SK-N-SH treated with all-trans-retinoic acid at 6 μM for 48 hours (cell line): ENCODE measurements at regions not wholly inside any gene's neighbourhood (a gene's known extent, or its start where the extent isn't known, plus 50 kb on each side); places are given as distances from the start of the nearest gene placed in this dataset.

Source experiments
- ATAC-seq: fragments of 200-7000 bp; cut with Tn5 transposase; 3 replicates; pipeline ENCODE4 v1.9.1; 2020; ENCODE audit warnings: mild to moderate bottlenecking, moderate library complexity
- ARNTL ChIP-seq: fragments of 450-650 bp; formaldehyde crosslinking; IDR thresholded peaks from 2 replicates; pipeline ENCODE4 v1.5.0; 2020; ENCODE audit warnings: low read depth, mild to moderate bottlenecking, moderate library complexity, borderline replicate concordance
- BACH2 ChIP-seq: fragments of 250-450 bp; sonication (Bioruptor Pico); IDR thresholded peaks from 2 replicates; pipeline ENCODE4 v1.9.0; 2021; ENCODE audit warnings: mild to moderate bottlenecking, borderline replicate concordance
- CREB5 ChIP-seq: fragments of 250-450 bp; sonication (Bioruptor Pico); IDR thresholded peaks from 2 replicates; pipeline ENCODE4 v1.5.1; 2020; ENCODE audit warnings: low read depth, mild to moderate bottlenecking, moderate library complexity
- CSRNP3 ChIP-seq: fragments of 250-450 bp; sonication (Bioruptor Pico); IDR thresholded peaks from 2 replicates; pipeline ENCODE4 v1.5.1; 2021; ENCODE audit warnings: mild to moderate bottlenecking, moderate library complexity
- ESRRG ChIP-seq: fragments of 250-450 bp; sonication (Bioruptor Pico); IDR thresholded peaks from 2 replicates; pipeline ENCODE4 v1.6.1; 2021; ENCODE audit warnings: mild to moderate bottlenecking
- GLIS3 ChIP-seq: fragments of 250-450 bp; sonication (Bioruptor Pico); IDR thresholded peaks from 2 replicates; pipeline ENCODE4 v1.5.0; 2020; ENCODE audit warnings: mild to moderate bottlenecking, moderate library complexity
- ISL1 ChIP-seq: fragments of 250-450 bp; sonication (Bioruptor Pico); IDR thresholded peaks from 2 replicates; pipeline ENCODE4 v2.1.2; 2022; ENCODE audit warnings: mild to moderate bottlenecking, moderate library complexity
- OSR1 ChIP-seq: fragments of 250-450 bp; sonication (Bioruptor Pico); IDR thresholded peaks from 2 replicates; pipeline ENCODE4 v1.8.0; 2022; ENCODE audit warnings: moderate library complexity, mild to moderate bottlenecking, inconsistent platforms
- PATZ1 ChIP-seq: fragments of 250-450 bp; sonication (Bioruptor Pico); IDR thresholded peaks from 2 replicates; pipeline ENCODE4 v1.8.0; 2020; ENCODE audit warnings: mild to moderate bottlenecking, moderate library complexity, borderline replicate concordance
- PPARA ChIP-seq: fragments of 250-450 bp; sonication (Bioruptor Pico); IDR thresholded peaks from 2 replicates; pipeline ENCODE4 v1.5.0; 2020; ENCODE audit warnings: mild to moderate bottlenecking, borderline replicate concordance
- RARB ChIP-seq: fragments of 250-450 bp; sonication (Bioruptor Pico); IDR thresholded peaks from 2 replicates; pipeline ENCODE4 v1.8.0; 2021; ENCODE audit warnings: mild to moderate bottlenecking, moderate library complexity
- SNAI2 ChIP-seq: fragments of 250-450 bp; sonication (Bioruptor Pico); IDR thresholded peaks from 2 replicates; pipeline ENCODE4 v1.5.0; 2020; ENCODE audit warnings: mild to moderate bottlenecking, moderate library complexity
- TCF4 ChIP-seq: fragments of 250-450 bp; sonication (Bioruptor Pico); IDR thresholded peaks from 2 replicates; pipeline ENCODE4 v1.8.0; 2021; ENCODE audit warnings: mild to moderate bottlenecking, moderate library complexity, borderline replicate concordance
- TOX ChIP-seq: fragments of 250-450 bp; sonication (Bioruptor Pico); IDR thresholded peaks from 2 replicates; pipeline ENCODE4 v1.8.0; 2021; ENCODE audit warnings: mild to moderate bottlenecking, moderate library complexity, borderline replicate concordance
- TSHZ2 ChIP-seq: fragments of 250-450 bp; sonication (Bioruptor Pico); IDR thresholded peaks from 2 replicates; pipeline ENCODE4 v1.5.0; 2020; ENCODE audit warnings: mild to moderate bottlenecking, moderate library complexity
- ZC3H10 ChIP-seq: fragments of 250-450 bp; sonication (Bioruptor Pico); IDR thresholded peaks from 2 replicates; pipeline ENCODE4 v1.5.1; 2021; ENCODE audit warnings: mild to moderate bottlenecking, moderate library complexity
- ZFP3 ChIP-seq: fragments of 250-450 bp; sonication (Bioruptor Pico); IDR thresholded peaks from 2 replicates; pipeline ENCODE4 v1.5.0; 2020; ENCODE audit warnings: mild to moderate bottlenecking, moderate library complexity
- ZFP30 ChIP-seq: fragments of 450-650 bp; formaldehyde crosslinking; IDR thresholded peaks from 2 replicates; pipeline ENCODE4 v1.5.0; 2022; ENCODE audit warnings: mild to moderate bottlenecking, moderate library complexity
- ZNF565 ChIP-seq: fragments of 450-650 bp; formaldehyde crosslinking; conservative IDR thresholded peaks from 2 replicates; pipeline ENCODE4 v1.5.0; 2020; ENCODE audit warnings: low read depth, mild to moderate bottlenecking, moderate library complexity
- ZNF70 ChIP-seq: fragments of 450-650 bp; formaldehyde crosslinking; IDR thresholded peaks from 2 replicates; pipeline ENCODE4 v1.5.0; 2020; ENCODE audit warnings: mild to moderate bottlenecking, moderate library complexity
- ZNF8 ChIP-seq: fragments of 450-650 bp; formaldehyde crosslinking; IDR thresholded peaks from 2 replicates; pipeline ENCODE4 v1.5.0; 2020; ENCODE audit warnings: mild to moderate bottlenecking, moderate library complexity
- TF ChIP-seq, protein P1 (sequence below): fragments of 250-450 bp; sonication (Bioruptor Pico); IDR thresholded peaks from 2 replicates; pipeline ENCODE4 v1.8.0; 2021; ENCODE audit warnings: low read depth, mild to moderate bottlenecking, moderate library complexity, borderline replicate concordance

GRCh38 chr2:221673248-221673647 lies 101.1 kb upstream of the EPHA4 start:
- ATAC-seq, result no peak
- TF ChIP-seq ZNF8 (CRISPR knock-in tag) (no peak), GLIS3 (CRISPR knock-in tag) (no peak), PATZ1 (no peak), PPARA (CRISPR knock-in tag) (no peak), CSRNP3 (no peak), OSR1 (CRISPR knock-in tag) (no peak), TSHZ2 (no peak), ZNF70 (CRISPR knock-in tag) (no peak), ESRRG (CRISPR knock-in tag) (no peak), BACH2 (CRISPR knock-in tag) (no peak), ZNF565 (CRISPR knock-in tag) (no peak), ZC3H10 (CRISPR knock-in tag) (no peak), TOX (CRISPR knock-in tag) (no peak), RARB (CRISPR knock-in tag) (no peak), ZFP30 (CRISPR knock-in tag) (no peak), CREB5 (CRISPR knock-in tag) (no peak), ISL1 (CRISPR knock-in tag) (no peak)
- TF ChIP-seq, protein P1, sequence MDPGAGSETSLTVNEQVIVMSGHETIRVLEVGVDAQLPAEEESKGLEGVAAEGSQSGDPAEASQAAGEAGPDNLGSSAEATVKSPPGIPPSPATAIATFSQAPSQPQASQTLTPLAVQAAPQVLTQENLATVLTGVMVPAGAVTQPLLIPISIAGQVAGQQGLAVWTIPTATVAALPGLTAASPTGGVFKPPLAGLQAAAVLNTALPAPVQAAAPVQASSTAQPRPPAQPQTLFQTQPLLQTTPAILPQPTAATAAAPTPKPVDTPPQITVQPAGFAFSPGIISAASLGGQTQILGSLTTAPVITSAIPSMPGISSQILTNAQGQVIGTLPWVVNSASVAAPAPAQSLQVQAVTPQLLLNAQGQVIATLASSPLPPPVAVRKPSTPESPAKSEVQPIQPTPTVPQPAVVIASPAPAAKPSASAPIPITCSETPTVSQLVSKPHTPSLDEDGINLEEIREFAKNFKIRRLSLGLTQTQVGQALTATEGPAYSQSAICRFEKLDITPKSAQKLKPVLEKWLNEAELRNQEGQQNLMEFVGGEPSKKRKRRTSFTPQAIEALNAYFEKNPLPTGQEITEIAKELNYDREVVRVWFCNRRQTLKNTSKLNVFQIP (CRISPR knock-in tag), result no peak

- TF ChIP-seq ISL1 (CRISPR knock-in tag), result no peak
- no peak for TF ChIP-seq ZNF8 (CRISPR knock-in tag)
- TF ChIP-seq GLIS3 (CRISPR knock-in tag), result no peak
- no peak for TF ChIP-seq ARNTL (CRISPR knock-in tag)
- TF ChIP-seq RARB (CRISPR knock-in tag), result no peak
- ATAC-seq, result no peak
Measured at GRCh38 chr2:221671515-221671914, 99.4 kb upstream of the EPHA4 start.

DNA sequence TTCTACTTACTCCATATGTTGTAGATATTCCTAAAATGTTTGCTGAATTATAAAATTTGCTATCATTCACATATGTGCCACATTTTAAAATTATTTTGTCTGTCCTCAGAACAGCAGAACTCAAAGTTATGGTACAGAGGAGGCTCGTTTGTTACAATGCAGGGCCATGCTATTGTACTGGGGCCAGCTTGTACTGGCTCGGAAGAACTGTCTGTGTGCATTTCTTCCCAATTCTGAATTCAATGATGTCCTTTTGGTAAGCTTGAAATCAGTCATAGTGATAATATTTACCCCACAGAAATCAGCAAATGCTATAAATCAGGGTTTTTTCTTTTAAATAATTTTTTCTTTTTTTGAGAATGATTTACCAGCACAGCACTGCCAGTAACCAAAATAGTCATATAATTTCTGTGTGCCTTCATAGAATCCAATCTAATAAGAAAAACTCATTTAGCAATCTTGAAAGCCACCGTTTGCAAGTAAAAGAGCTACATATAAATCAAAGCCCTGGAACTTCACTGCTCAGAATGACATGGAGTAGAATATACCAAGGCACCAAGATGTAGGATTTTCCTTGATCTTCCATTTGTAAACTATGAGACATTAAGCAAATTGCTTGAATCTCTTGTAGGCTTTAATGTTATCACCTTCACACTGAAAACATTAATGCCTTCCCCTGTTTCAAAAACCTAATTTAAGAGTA lies 90.7 kb upstream of the EPHA4 start:
- TF ChIP-seq ZC3H10 (CRISPR knock-in tag), result no peak
- ATAC-seq, result no peak

DNA sequence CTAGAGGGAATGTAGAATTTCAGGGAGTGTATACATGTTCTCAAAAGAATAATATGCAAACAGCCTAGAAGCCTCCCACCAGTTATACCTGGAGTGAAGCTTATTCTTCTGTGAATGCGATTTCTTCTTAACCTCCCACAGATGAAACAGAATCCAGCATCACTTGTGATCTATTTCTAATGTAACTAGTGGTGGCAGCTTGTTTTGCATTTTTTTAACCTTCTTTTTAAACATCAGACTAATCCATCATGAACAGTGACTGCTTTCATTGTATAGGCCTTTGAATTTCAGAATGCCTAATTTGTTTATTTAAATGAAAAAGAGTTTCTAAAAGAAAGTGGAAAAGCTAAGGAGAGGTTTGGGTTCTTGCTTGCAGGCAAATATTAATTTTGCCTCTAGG lies 85.7 kb upstream of the EPHA4 start:
- TF ChIP-seq ESRRG (CRISPR knock-in tag) (no peak), RARB (CRISPR knock-in tag) (no peak), SNAI2 (CRISPR knock-in tag) (no peak), PATZ1 (no peak), ZFP3 (no peak), TCF4 (CRISPR knock-in tag) (no peak), GLIS3 (CRISPR knock-in tag) (no peak), ZFP30 (CRISPR knock-in tag) (no peak), ARNTL (CRISPR knock-in tag) (no peak), ZNF8 (CRISPR knock-in tag) (no peak), CSRNP3 (no peak), ZNF70 (CRISPR knock-in tag) (no peak)
- ATAC-seq, result no peak
